ENCODE measurements at regions not wholly inside any gene's neighbourhood (a gene's known extent, or its start where the extent isn't known, plus 50 kb on each side); places are given as distances from the start of the nearest gene placed in this dataset. TPM values are rescaled to one million over a fixed set of nuclear protein-coding genes. Genes with fewer than 3 reads are reported as not detected.

DNA sequence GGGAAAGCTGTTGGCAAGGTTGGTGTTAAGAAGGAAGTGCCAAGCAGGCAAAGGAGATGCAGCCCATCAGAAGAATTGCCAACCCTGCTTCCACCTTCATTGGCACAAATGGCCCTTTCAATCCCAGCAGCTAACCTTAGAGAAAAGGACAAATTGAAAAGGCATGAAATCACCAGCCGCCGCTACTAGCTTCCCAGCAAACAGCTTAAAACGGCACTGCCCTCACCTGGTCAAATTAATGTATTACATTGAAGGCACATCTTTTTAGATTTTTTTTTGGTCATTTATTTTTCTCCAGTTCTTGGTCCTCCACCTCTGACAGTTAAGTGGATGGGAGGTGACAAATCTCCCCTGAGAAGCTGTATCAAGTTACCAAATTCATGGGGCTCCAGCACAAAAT, 51.0 kb upstream of the NHSL2 start:
- ChIA-PET CTCF (interaction anchor here (0.6 to 0.7 kb wide), 3 partner anchors 26 to 202 kb away, joined by 3 to 5 read pairs (median 4); no protein-coding TSS in a partner anchor), POLR2A (no interaction called here)
- no peak for DNase-seq (ENCODE audit: low read depth)

More for the DNA sequence above, 51.0 kb upstream of the NHSL2 start:
- H3K4me3 ChIP-seq (ENCODE audit: low read depth, low read length) = no peak overlapping the region
- TF ChIP-seq CTCF (IDR thresholded peaks at IDR 0.05; ENCODE audit: insufficient read depth, low read depth, low read length) = peak; percentile 49
- no peaks in the 10 kb centered on the region for H3K27me3 ChIP-seq (ENCODE audit: control insufficient read depth, insufficient read depth, low read length)
- no peaks in the 10 kb centered on the region for H3K36me3 ChIP-seq (ENCODE audit: control insufficient read depth, insufficient read depth, low read length)

Small RNA genes in the stretch of these regions (small RNA-seq; reads per million reads assigned to genes)
- gene BX276092.3 (ENCODE audit: insufficient read length, low read depth, low replicate concordance) = not detected
